HG02642 (cell line): ENCODE measurements at regions not wholly inside any gene's neighbourhood (a gene's known extent, or its start where the extent isn't known, plus 50 kb on each side); places are given as distances from the start of the nearest gene placed in this dataset.
"Not testable (repeated sequence)": the region's sequence is repeated elsewhere in the genome, so short reads cannot be mapped to it uniquely, and the experiment has no call there.

Source experiments
- ATAC-seq: cut with Tn5 transposase; IDR thresholded peaks from one replicate; pipeline ENCODE4 v1.9.1; 2021; ENCODE audit warnings: mild to moderate bottlenecking; ENCODE audit not compliant: unreplicated experiment, poor library complexity

- ATAC-seq: no peak
Observed at GRCh38 chr3:95752199-95752598, 1062.2 kb upstream of the EPHA6 start.

- no peak for ATAC-seq
Observed at GRCh38 chr3:95758707-95759106, 1055.7 kb upstream of the EPHA6 start.

DNA sequence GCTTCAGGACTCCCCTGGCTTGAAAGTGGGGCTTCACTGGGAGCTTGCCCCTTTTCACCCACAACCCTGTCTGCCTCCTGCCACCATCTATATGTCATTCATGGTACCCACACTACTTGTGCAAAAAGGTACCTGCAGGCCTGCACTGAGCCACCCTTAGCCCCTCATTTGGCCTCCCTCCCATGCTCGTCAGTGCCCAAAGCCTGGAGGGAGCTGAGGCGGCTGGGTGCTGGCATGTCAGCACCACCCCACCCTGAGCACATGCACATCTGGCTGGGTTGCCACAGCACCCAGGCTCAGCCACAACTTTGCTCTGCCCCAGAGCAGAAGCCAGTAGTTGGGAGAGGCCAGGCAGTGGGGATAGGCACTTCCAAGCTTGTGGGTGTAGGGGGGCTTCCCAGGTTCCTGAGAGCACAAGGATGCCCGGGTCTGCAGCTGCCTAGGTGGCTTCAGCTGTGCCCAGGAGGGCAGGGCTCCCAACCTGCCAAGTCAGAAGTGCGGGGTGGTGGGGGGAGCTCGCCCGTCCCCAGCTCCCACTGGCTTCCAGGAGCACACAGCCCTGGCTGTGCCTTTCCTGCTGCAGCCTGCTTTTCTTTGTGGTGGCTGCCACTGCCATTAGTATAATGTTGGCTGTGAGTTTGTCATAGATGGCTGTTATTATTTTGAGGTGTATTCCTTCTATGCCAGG is 1054.6 kb upstream of the EPHA6 start:
- no peak for ATAC-seq

- no peak for ATAC-seq
Observed at GRCh38 chr3:95775486-95776094, 1038.8 kb upstream of the EPHA6 start.

DNA sequence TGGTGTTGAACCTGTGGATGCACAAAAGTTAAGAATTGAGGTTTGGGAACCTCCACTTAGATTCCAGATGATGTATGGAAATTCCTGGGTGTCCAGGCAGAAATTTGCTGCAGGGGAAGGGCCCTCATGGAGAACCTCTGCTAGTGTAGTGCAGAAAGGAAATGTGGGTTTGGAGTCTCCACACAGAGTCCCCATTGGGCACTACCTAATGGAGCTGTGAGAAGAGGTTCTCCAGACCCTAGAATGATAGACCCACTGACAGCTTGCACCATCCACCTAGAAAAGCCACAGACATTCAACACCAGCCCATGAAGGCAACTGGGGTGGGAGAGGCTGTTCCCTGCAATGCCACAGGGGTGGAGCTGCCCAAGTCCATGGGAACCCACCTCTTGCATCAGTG is 1032.8 kb upstream of the EPHA6 start:
- ATAC-seq: no peak

- no peak for ATAC-seq
Observed at GRCh38 chr3:95789111-95789510, 1025.3 kb upstream of the EPHA6 start.

DNA sequence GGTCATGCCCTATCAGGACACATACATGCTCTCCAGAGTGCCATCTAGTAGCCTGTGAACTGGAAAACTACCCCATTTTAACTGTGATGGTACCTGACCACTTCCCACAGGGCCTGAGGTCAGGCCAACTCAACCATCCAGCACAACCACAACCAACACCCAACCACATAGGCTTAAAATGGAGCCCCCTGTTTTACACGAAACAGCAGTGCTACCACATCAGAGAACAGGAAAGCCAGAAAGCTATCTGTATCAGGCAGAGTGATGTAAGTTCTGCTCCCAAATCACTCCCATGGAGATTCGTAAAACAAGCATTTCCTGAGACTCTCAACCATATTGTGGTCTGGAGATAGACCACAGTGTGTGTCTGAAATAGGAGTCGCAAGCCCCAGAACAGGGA is 1017.3 kb upstream of the EPHA6 start:
- no peak for ATAC-seq

DNA sequence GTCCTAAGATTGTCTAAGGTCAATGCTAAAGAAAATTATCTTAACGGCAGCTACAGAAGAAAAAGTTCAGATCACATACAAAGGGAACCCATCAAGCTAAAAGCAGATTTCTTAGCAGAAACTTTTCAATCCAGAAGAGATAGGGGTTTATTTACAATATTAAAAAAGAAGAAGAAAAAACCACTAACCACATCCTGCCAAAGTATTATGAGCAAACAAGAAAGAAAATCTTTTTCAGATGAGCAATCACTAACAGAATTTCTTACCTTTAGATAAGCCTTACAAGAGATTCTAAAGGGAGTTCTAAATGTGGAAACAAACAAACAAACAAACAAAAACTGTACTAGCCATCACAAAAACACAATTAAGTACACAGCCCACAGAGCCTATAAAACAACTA is 1015.8 kb upstream of the EPHA6 start:
- no peak for ATAC-seq

DNA sequence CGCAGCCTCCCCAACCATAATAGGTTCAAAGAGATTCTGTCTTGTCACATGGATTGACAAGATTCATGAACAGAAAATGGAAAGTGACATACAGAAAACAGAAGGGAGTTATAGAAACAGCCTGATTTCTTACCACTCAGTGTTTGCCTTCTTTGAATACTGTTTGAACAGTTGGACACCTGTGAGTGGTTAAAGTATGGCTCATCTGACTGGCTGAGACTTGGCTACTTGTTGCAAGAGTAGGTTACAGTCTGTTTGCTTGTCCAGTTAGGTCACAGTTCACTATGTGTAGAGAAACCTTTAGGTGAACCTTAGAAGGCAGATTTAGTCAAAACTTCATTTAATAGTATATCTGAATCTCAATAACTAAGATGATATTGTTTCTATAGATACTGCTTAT is 1003.9 kb upstream of the EPHA6 start:
- no peak for ATAC-seq

DNA sequence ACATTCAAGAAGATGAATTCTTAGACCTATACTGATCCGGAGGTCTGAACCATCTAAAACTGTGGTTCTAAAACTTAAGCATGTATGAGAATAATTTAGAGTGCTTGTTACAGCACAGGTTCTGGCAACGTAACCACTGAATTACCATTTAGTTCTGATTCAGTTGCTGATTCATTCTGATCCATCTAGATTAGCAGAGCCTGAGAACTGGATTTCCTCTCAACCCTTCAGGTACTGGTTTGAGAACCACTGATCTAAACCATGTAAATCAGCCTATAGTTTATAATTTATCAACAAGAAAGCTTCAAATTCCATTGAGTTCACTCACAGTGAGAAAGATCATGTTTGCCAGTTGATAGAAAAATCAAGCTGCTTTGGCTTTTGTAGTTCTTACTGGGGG is 1001.1 kb upstream of the EPHA6 start:
- no peak for ATAC-seq

DNA sequence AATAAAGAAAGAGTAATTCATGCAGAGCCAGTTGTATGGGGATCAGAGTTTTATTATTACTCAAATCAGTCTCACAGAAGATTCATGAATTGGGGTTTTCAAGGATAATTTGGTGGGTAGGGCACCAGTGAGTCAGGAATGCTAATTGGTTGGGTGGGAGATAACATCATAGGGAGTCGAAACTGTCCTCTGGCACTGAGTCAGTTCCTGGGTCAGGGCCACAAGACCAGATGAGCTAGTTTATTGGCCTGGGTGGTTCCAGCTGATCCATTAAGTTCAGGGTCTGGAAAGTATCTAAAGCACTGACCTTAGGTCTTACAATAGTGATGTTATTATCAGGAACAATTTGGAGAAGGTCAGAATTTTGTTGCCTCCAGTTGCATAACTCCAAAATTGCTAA is 998.6 kb upstream of the EPHA6 start:
- no peak for ATAC-seq

DNA sequence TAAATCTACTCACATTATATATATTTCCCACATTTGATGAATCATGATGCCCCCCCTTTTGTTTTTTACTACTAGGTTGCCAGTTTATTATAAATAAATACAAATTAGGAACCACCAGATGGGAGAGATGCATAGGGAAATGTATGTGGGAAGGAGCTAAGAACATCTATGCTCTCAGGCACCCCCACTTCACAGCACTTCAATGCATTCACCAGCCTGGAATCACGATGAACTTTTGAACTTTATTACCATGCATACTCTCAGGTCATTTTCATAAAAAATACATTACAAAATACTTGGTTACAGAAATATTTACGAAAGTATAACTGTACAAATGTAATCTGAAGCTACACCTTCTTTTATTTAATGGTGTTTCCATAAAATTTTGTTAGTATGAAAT is 988.0 kb upstream of the EPHA6 start:
- no peak for ATAC-seq

- no peak for ATAC-seq
Observed at GRCh38 chr3:95832146-95832545, 982.2 kb upstream of the EPHA6 start.

DNA sequence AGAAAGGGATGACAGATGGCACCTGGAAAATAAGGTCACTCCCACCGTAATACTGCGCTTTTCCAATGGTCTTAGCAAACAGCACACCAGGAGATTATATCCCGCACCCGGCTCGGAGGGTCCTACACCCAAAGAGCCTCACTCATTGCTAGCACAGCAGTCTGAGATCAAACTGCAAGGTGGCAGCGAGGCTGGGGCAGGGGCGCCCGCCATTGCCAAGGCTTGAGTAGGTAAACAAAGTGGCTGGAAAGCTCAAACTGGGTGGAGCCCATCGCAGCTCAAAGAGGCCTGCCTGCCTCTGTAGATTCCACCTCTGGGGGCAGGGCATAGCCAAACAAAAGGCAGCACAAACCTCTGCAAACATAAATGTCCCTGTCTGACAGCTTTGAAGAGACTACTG is 953.8 kb upstream of the EPHA6 start:
- ATAC-seq: not testable (repeated sequence)

DNA sequence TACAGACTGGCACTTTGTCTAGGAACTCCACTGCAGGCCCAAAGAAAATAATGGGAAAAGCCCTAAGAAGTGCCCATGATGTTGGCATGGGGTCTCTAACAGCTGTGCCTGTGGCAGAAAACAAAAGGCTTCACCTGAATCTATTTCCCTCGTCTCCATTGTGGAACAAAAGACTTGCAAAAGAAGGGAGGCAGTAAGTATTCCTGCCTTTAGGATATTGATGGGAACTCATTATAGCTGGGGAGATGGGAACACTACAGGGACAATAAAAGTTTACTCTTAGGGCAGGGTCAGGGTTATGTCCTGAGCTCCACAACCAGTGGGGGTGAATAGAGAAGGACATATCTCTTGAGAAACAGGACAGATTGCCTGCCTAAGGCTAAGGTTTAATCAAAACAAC is 930.6 kb upstream of the EPHA6 start:
- ATAC-seq: no peak

DNA sequence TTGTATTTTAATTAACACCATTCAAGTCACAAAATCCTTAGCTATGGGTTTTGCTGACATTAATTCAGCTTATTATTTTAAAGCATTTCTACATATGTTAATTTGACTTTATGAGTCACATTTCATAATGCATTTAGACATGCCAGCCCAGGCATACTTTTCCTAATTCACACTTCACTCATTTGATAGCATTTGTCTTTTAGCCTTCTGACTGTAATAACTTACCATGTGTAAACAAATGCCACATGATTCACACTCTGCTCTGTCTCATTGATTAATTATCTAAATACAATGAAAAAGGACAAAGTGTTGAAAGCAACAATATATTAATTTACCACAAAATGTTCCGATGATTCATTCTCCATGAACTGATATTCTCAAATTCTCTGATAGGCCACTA is 927.8 kb upstream of the EPHA6 start:
- no peak for ATAC-seq

DNA sequence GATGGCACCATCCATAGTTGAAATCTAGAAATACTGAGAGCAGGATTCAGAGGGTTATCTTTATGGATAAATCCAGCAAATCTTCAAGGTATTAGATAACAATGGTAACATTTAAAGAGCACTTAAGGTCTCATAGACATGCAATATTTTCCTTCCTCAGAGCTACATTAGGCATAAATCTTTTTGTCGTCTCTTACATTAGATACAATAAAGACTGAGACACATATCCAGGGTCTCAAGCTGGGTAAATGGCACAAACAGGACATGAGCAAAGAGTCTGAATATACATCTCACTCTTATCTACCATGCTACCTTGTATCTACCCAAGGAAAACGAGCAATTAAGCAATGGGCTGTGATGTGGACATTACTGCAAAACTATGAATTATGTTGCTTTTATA is 927.3 kb upstream of the EPHA6 start:
- no peak for ATAC-seq

GRCh38 chr3:95894820-95895219 is 919.6 kb upstream of the EPHA6 start:
- no peak for ATAC-seq

DNA sequence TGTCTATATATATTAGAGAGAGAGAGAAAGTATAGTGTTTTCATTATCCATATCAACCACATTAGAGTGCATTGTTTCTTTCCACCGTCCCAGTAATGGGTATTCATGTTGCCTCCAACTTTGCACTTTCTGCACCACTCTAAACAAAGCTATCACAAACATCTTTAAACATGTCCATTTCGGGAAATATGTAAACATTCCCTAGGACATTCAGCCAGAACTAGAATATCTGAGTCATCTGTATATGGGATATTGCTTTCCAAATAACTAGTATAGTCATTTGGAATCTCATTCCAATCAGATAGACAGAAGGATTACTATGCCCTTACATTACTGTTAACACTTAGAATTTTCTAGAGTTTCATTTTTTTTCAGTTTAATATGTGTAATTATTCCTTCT is 914.9 kb upstream of the EPHA6 start:
- ATAC-seq: no peak

DNA sequence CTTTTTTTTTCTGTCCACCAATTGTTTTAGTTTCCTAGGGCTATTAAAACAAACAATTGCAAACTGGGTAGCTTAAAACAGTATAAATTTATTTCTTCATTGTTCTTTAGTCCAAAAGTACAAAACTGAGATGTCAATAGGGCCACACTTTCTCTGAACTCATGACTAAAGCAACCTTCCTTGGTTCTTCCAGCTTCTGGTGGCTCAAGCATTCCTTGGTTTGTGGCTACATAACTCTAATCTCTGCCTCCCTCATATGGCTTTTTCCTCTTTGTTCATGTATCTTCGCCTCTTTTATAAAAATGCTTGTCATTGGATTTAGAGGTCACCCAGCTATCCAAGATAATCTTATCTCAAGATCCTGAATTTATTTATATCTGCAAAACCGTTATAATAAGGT is 914.5 kb upstream of the EPHA6 start:
- ATAC-seq: no peak

DNA sequence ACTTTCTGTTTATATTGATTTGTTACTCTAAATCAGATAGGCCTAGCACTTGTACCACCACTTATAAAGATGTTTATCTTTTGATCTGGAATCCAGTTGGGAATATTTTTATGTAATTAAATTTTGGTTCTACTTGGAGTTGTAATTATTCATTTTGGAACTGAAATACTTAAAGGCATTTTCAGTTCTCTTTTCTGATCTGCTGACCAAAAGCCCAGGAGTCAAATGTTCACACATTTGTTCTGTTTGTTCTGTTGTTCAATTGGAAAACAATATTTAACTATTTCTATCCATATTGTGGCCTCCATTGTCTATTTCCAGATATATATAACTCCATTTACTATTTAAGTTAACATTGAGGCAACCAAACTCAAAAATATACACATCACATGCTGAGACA is 912.4 kb upstream of the EPHA6 start:
- no peak for ATAC-seq

DNA sequence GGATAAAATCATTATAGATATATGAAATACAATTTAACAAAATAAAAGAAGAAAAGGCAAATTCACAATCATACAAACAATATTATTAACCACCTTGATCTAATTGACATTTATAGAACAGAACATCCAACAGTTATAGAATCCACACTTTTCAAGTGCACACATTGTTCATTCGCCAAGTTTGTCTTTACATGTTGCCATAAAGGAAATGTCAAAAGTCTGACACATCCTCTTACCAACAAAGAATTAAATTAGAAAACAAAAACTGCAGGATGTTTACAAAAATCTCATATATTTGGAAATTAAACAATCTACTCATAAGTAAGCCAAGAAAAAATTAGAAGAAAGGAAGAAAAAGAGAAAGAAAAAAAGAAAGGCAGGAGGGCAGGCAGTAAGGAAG is 909.2 kb upstream of the EPHA6 start:
- ATAC-seq: no peak
